ENCODE measurements at regions not wholly inside any gene's neighbourhood (a gene's known extent, or its start where the extent isn't known, plus 50 kb on each side); places are given as distances from the start of the nearest gene placed in this dataset.

GRCh38 chr6:27565839-27566779 is 93.2 kb upstream of the ZNF184 start:
- Histone ChIP-seq H3K4me2 (ENCODE audit: extremely low read depth, insufficient read depth, low read length) (no peak overlapping the region), H3K27ac (ENCODE audit: insufficient read depth, low read length) (no peak overlapping the region), H3K9me3 (ENCODE audit: control insufficient read depth, insufficient read depth, low read depth, low read length) (no peaks in the 10 kb centered on the region), H3K9ac (ENCODE audit: insufficient read depth, low read length) (no peak overlapping the region), H4K20me1 (ENCODE audit: control insufficient read depth, extremely low read depth, insufficient read depth, low read length) (no peaks in the 10 kb centered on the region), H3K36me3 (ENCODE audit: control insufficient read depth, insufficient read depth, low read length) (no peaks in the 10 kb centered on the region), H3K27me3 (ENCODE audit: control insufficient read depth, insufficient read depth, low read length) (peaks cover 6% of the 10 kb centered on the region), H3K4me3 (replicated peaks in 1 of 4; ENCODE audit: control extremely low read depth in 1 of 4, insufficient read depth in 1 of 4, low read depth in 3 of 4, low read length in 4 of 4) (no peak overlapping the region), H3K79me2 (ENCODE audit: control insufficient read depth, insufficient read depth, low read length) (no peaks in the 10 kb centered on the region), H3K4me1 (ENCODE audit: control insufficient read depth, extremely low read depth, insufficient read depth, low read length) (no peaks in the 10 kb centered on the region), H2AFZ (ENCODE audit: low read length) (no peak overlapping the region)
- peak in 1 of 2 donors; percentile 14 for DNase-seq (ENCODE audit: low read depth in 2 of 2)
- TF ChIP-seq CTCF (conservative IDR thresholded peaks at IDR 0.05 in 1 of 2, IDR thresholded peaks at IDR 0.05 in 1 of 2; ENCODE audit: low read depth in 1 of 2, low read length in 2 of 2): no peak
- peak; percentile 51 for TF ChIP-seq EZH2 (IDR thresholded peaks at IDR 0.05; ENCODE audit: low read length, missing control alignments)

GRCh38 chr6:27562027-27562410 is 89.1 kb upstream of the ZNF184 start:
- Histone ChIP-seq H3K4me3 (replicated peaks in 1 of 4; ENCODE audit: control extremely low read depth in 1 of 4, insufficient read depth in 1 of 4, low read depth in 3 of 4, low read length in 4 of 4) (no peak overlapping the region), H3K27me3 (ENCODE audit: control insufficient read depth, insufficient read depth, low read length) (peaks cover 15% of the 10 kb centered on the region), H3K9me3 (ENCODE audit: control insufficient read depth, insufficient read depth, low read depth, low read length) (no peaks in the 10 kb centered on the region)

More at GRCh38 chr6:27562027-27562410, 89.1 kb upstream of the ZNF184 start:
- no peak overlapping the region for H3K9ac ChIP-seq (ENCODE audit: insufficient read depth, low read length)
- TF ChIP-seq EZH2 (IDR thresholded peaks at IDR 0.05; ENCODE audit: low read length, missing control alignments): no peak
- TF ChIP-seq CTCF (conservative IDR thresholded peaks at IDR 0.05 in 1 of 2, IDR thresholded peaks at IDR 0.05 in 1 of 2; ENCODE audit: low read depth in 1 of 2, low read length in 2 of 2): no peak
- no peak for DNase-seq (ENCODE audit: low read depth in 2 of 2)
- no peak overlapping the region for H2AFZ ChIP-seq (ENCODE audit: low read length)
- no peaks in the 10 kb centered on the region for H3K4me1 ChIP-seq (ENCODE audit: control insufficient read depth, extremely low read depth, insufficient read depth, low read length)
- no peaks in the 10 kb centered on the region for H3K79me2 ChIP-seq (ENCODE audit: control insufficient read depth, insufficient read depth, low read length)
- no peaks in the 10 kb centered on the region for H3K36me3 ChIP-seq (ENCODE audit: control insufficient read depth, insufficient read depth, low read length)
- H3K4me2 ChIP-seq (ENCODE audit: extremely low read depth, insufficient read depth, low read length): no peak overlapping the region
- no peaks in the 10 kb centered on the region for H4K20me1 ChIP-seq (ENCODE audit: control insufficient read depth, extremely low read depth, insufficient read depth, low read length)
- H3K27ac ChIP-seq (ENCODE audit: insufficient read depth, low read length): no peak overlapping the region
